Gastrocnemius medialis (tissue), 4 donors: ENCODE measurements at regions not wholly inside any gene's neighbourhood (a gene's known extent, or its start where the extent isn't known, plus 50 kb on each side); places are given as distances from the start of the nearest gene placed in this dataset.
"Not testable (repeated sequence)": the region's sequence is repeated elsewhere in the genome, so short reads cannot be mapped to it uniquely, and the experiment has no call there.

ENCODE experiments used
- ATAC-seq, 2 donors: fragments of 150-250 bp; one replicate each; pipeline ENCODE4 v1.9.1; 2016
- DNase-seq, 2 donors: peaks; one replicate each; pipeline ENCODE4 v3.0.0-alpha.2; 2019
- H3K27ac ChIP-seq, 4 donors: fragments of 200-600 bp; sonication (generic); 1 replicate in 1 of 4; 2 replicates in 3 of 4; pipeline ENCODE4 v1.5.1; 2016 to 2018; ENCODE audit warnings: mild to moderate bottlenecking in 2 of 4, moderate library complexity in 1 of 4
- H3K27me3 ChIP-seq, 3 donors: fragments of 200-600 bp; sonication (generic) in 2 of 3; 1 replicate in 1 of 3; 2 replicates in 2 of 3; pipeline versions ENCODE4 v1.5.1 to v1.6.0; 2016 to 2019; ENCODE audit warnings: mild to moderate bottlenecking in 1 of 3, moderate library complexity in 1 of 3
- H3K36me3 ChIP-seq, 2 donors: fragments of 200-600 bp; sonication (generic) in 1 of 2; one replicate each; pipeline ENCODE4 v1.5.1; 2017 to 2018
- H3K4me1 ChIP-seq, 2 donors: fragments of 200-600 bp; sonication (generic) in 1 of 2; one replicate each; pipeline ENCODE4 v1.5.1; 2016 to 2017; ENCODE audit warnings: mild to moderate bottlenecking in 2 of 2
- H3K4me3 ChIP-seq, 4 donors: fragments of 200-600 bp; sonication (generic) in 3 of 4; 1 replicate in 1 of 4; 2 replicates in 3 of 4; pipeline ENCODE4 v1.5.1; 2016 to 2019; ENCODE audit warnings: mild to moderate bottlenecking in 2 of 4
- H3K9me3 ChIP-seq, 3 donors: fragments of 200-600 bp; sonication (generic) in 2 of 3; 1 replicate in 1 of 3; 2 replicates in 2 of 3; pipeline ENCODE4 v1.5.1; 2016 to 2019
- POLR2A ChIP-seq, 2 donors: fragments of 450-650 bp; IDR thresholded peaks; one replicate each; pipeline ENCODE4 v1.6.1; 2017; ENCODE audit warnings: antibody characterized with exemption in 2 of 2, mild to moderate bottlenecking in 2 of 2, moderate library complexity in 2 of 2
- in situ Hi-C, 4 donors: fragments of 200-750 bp; cut with MboI; loops; one replicate each; pipeline versions ENCODE4 v1.15.0 to v1.8.0; 2017; ENCODE audit warnings: low sequenced_read_pairs in 4 of 4
- intact Hi-C: fragments of 100-400 bp; cut with DNase I; formaldehyde crosslinking; loops from one replicate; pipeline ENCODE4 v1.15.1; 2023; ENCODE audit warnings: low total_unique reads
- TF ChIP-seq, protein P1 (sequence below), 5 experiments: fragments of 450-650 bp in 3 of 5; fragments of 200-600 bp in 2 of 5; sonication (generic) in 2 of 5; IDR thresholded peaks in 4 of 5; conservative IDR thresholded peaks in 1 of 5; 1 replicate in 4 of 5; 2 replicates in 1 of 5; pipeline ENCODE4 v1.5.1; 2016 to 2019; ENCODE audit warnings: antibody characterized with exemption in 5 of 5, mild to moderate bottlenecking in 3 of 5, moderate library complexity in 3 of 5

- Histone ChIP-seq H3K36me3 (no peaks in the 10 kb centered on the region), H3K4me3 (no peak overlapping the region), H3K27ac (no peak overlapping the region), H3K27me3 (no peaks in the 10 kb centered on the region), H3K9me3 (no peaks in the 10 kb centered on the region), H3K4me1 (peaks cover 12 to 25% of the 10 kb centered on the region in 2 donors)
- DNase-seq (no peak), ATAC-seq (no peak)
- in situ Hi-C loops = loop anchor here in 1 of 4 donors (25.0 kb wide), 1 partner anchor 179 kb away; the partner anchor contains the start of gene SMIM30
- intact Hi-C loops = no loop called here
- TF ChIP-seq, protein P1, sequence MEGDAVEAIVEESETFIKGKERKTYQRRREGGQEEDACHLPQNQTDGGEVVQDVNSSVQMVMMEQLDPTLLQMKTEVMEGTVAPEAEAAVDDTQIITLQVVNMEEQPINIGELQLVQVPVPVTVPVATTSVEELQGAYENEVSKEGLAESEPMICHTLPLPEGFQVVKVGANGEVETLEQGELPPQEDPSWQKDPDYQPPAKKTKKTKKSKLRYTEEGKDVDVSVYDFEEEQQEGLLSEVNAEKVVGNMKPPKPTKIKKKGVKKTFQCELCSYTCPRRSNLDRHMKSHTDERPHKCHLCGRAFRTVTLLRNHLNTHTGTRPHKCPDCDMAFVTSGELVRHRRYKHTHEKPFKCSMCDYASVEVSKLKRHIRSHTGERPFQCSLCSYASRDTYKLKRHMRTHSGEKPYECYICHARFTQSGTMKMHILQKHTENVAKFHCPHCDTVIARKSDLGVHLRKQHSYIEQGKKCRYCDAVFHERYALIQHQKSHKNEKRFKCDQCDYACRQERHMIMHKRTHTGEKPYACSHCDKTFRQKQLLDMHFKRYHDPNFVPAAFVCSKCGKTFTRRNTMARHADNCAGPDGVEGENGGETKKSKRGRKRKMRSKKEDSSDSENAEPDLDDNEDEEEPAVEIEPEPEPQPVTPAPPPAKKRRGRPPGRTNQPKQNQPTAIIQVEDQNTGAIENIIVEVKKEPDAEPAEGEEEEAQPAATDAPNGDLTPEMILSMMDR (IDR thresholded peaks at IDR 0.05 in 4 of 5, conservative IDR thresholded peaks at IDR 0.05 in 1 of 5) = no peak
- no peak for TF ChIP-seq POLR2A (IDR thresholded peaks at IDR 0.05)
Observed at GRCh38 chr7:112933598-112933997, 143.4 kb upstream of the TMEM168 start.

- ATAC-seq (no peak), DNase-seq (no peak)
- TF ChIP-seq, protein P1 (IDR thresholded peaks at IDR 0.05 in 4 of 5, conservative IDR thresholded peaks at IDR 0.05 in 1 of 5) = no peak
- no peak for TF ChIP-seq POLR2A (IDR thresholded peaks at IDR 0.05)
- intact Hi-C loops = no loop called here
- Histone ChIP-seq H3K36me3 (no peaks in the 10 kb centered on the region), H3K4me3 (no peak overlapping the region), H3K4me1 (peaks cover 3 to 12% of the 10 kb centered on the region in 2 donors), H3K27ac (peak overlapping the region in 1 of 4 donors; percentile 15), H3K9me3 (no peaks in the 10 kb centered on the region), H3K27me3 (no peaks in the 10 kb centered on the region)
- in situ Hi-C loops = loop anchor here in 1 of 4 donors (25.0 kb wide), 1 partner anchor 182 kb away; the partner anchor contains the start of gene SMIM30
Observed at GRCh38 chr7:112930787-112931186, 140.6 kb upstream of the TMEM168 start.

- no peaks in the 10 kb centered on the region for H3K36me3 ChIP-seq
Observed at GRCh38 chr7:112929421-112929820, 139.2 kb upstream of the TMEM168 start.

DNA sequence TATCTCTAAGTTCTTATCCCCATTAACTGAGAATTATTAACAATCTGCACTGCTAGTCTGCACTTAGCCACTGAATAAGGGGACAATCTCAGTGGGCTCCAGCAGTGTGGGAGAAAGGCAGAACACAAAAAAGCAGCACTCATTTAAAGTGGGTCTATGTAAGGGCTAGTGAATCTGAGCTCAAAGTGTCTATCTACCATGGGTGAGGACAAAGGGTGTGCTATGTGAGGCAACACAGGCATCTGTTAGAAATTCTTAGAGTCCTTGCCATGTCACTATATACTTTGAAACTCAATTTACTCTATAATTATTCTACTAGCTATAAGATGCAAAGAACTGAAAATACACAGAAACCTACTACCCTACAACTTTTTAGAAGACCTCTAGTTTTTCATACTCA is 135.8 kb upstream of the TMEM168 start:
- no peak overlapping the region for H3K27ac ChIP-seq
- no peak for DNase-seq

More at GRCh38 chr7:112929421-112929820, 139.2 kb upstream of the TMEM168 start:
- no peak for TF ChIP-seq POLR2A (IDR thresholded peaks at IDR 0.05)
- TF ChIP-seq, protein P1 (IDR thresholded peaks at IDR 0.05 in 4 of 5, conservative IDR thresholded peaks at IDR 0.05 in 1 of 5) = no peak
- peaks cover 3 to 12% of the 10 kb centered on the region in 2 donors for H3K4me1 ChIP-seq
- intact Hi-C loops (no loop called here), in situ Hi-C loops (loop anchor here in 1 of 4 donors (25.0 kb wide), 1 partner anchor 183 kb away; the partner anchor contains the start of gene SMIM30)
- no peak overlapping the region for H3K27ac ChIP-seq
- ATAC-seq (no peak), DNase-seq (no peak)
- H3K9me3 ChIP-seq = no peaks in the 10 kb centered on the region
- no peaks in the 10 kb centered on the region for H3K27me3 ChIP-seq
- H3K4me3 ChIP-seq = no peak overlapping the region

GRCh38 chr7:112922546-112922945 is 132.4 kb upstream of the TMEM168 start:
- H3K36me3 ChIP-seq, H3K27ac ChIP-seq, DNase-seq, ATAC-seq, H3K9me3 ChIP-seq, in situ Hi-C loops, H3K4me1 ChIP-seq, H3K4me3 ChIP-seq, intact Hi-C loops, H3K27me3 ChIP-seq: not testable (repeated sequence)

More for the DNA sequence above, 135.8 kb upstream of the TMEM168 start:
- no peak for ATAC-seq
- no peak overlapping the region for H3K4me3 ChIP-seq
- intact Hi-C loops = no loop called here
- peaks cover 3 to 6% of the 10 kb centered on the region in 2 donors for H3K4me1 ChIP-seq
- H3K27me3 ChIP-seq = no peaks in the 10 kb centered on the region
- H3K9me3 ChIP-seq = no peaks in the 10 kb centered on the region
- no peaks in the 10 kb centered on the region for H3K36me3 ChIP-seq
- TF ChIP-seq, protein P1 (IDR thresholded peaks at IDR 0.05 in 4 of 5, conservative IDR thresholded peaks at IDR 0.05 in 1 of 5) = no peak
- no peak for TF ChIP-seq POLR2A (IDR thresholded peaks at IDR 0.05)
- in situ Hi-C loops = loop anchor here in 1 of 4 donors (25.0 kb wide), 1 partner anchor 186 kb away; the partner anchor contains the start of gene SMIM30

DNA sequence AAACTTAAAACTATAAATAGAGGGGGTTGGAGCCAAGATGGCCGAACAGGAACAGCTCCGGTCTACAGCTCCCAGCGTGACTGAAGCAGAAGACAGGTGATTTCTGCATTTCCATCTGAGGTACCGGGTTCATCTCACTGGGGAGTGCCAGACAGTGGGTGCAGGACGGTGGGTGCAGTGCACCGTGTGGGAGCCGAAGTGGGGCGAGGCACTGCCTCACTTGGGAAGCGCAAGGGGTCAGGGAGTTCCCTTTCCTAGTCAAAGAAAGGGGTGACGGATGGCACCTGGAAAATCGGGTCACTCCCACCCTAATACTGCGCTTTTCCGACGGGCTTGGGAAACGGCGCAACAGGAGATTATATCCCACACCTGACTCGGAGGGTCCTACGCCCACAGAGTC is 126.2 kb upstream of the TMEM168 start:
- in situ Hi-C loops, DNase-seq, H3K27me3 ChIP-seq, H3K9me3 ChIP-seq, H3K27ac ChIP-seq, H3K4me3 ChIP-seq, H3K36me3 ChIP-seq, ATAC-seq, H3K4me1 ChIP-seq, intact Hi-C loops: not testable (repeated sequence)
